ENCODE measurements at regions not wholly inside any gene's neighbourhood (a gene's known extent, or its start where the extent isn't known, plus 50 kb on each side); places are given as distances from the start of the nearest gene placed in this dataset.

GRCh38 chr2:57097855-57098254 is 914.1 kb downstream of the CCDC85A start:
- no peak for ATAC-seq
- no peak for TF ChIP-seq ZC3H10 (CRISPR knock-in tag; IDR thresholded peaks at IDR 0.05)
- TF ChIP-seq RARB (CRISPR knock-in tag; IDR thresholded peaks at IDR 0.05), result no peak
- TF ChIP-seq OSR1 (CRISPR knock-in tag; IDR thresholded peaks at IDR 0.05), result no peak
- TF ChIP-seq TSHZ2 (CRISPR knock-in tag; IDR thresholded peaks at IDR 0.05), result no peak
- TF ChIP-seq ESRRG (CRISPR knock-in tag; IDR thresholded peaks at IDR 0.05), result no peak
- TF ChIP-seq ZNF565 (CRISPR knock-in tag; conservative IDR thresholded peaks at IDR 0.05; ENCODE audit: low read depth), result no peak
- TF ChIP-seq CSDC2 (CRISPR knock-in tag; IDR thresholded peaks at IDR 0.05), result no peak
- TF ChIP-seq SNAI2 (CRISPR knock-in tag; IDR thresholded peaks at IDR 0.05), result no peak
- TF ChIP-seq ZFP3 (CRISPR knock-in tag; IDR thresholded peaks at IDR 0.05), result no peak
- no peak for TF ChIP-seq ZNF8 (CRISPR knock-in tag; IDR thresholded peaks at IDR 0.05)
- TF ChIP-seq TOX (CRISPR knock-in tag; IDR thresholded peaks at IDR 0.05; ENCODE audit: borderline replicate concordance), result no peak
- TF ChIP-seq PATZ1 (CRISPR knock-in tag; IDR thresholded peaks at IDR 0.05; ENCODE audit: borderline replicate concordance), result no peak
- TF ChIP-seq PPARA (CRISPR knock-in tag; IDR thresholded peaks at IDR 0.05; ENCODE audit: borderline replicate concordance), result no peak

- no peak for TF ChIP-seq ARNTL (CRISPR knock-in tag; IDR thresholded peaks at IDR 0.05; ENCODE audit: borderline replicate concordance, low read depth)
- TF ChIP-seq PATZ1 (CRISPR knock-in tag; IDR thresholded peaks at IDR 0.05; ENCODE audit: borderline replicate concordance), result no peak
- TF ChIP-seq TCF4 (CRISPR knock-in tag; IDR thresholded peaks at IDR 0.05; ENCODE audit: borderline replicate concordance), result no peak
- no peak for TF ChIP-seq CSDC2 (CRISPR knock-in tag; IDR thresholded peaks at IDR 0.05)
- no peak for TF ChIP-seq SNAI2 (CRISPR knock-in tag; IDR thresholded peaks at IDR 0.05)
- no peak for TF ChIP-seq ZNF565 (CRISPR knock-in tag; conservative IDR thresholded peaks at IDR 0.05; ENCODE audit: low read depth)
- TF ChIP-seq POU6F1 (CRISPR knock-in tag; IDR thresholded peaks at IDR 0.05; ENCODE audit: borderline replicate concordance, low read depth), result no peak
- TF ChIP-seq ESRRG (CRISPR knock-in tag; IDR thresholded peaks at IDR 0.05), result no peak
- no peak for ATAC-seq
Measured at GRCh38 chr2:57100436-57100835, 916.6 kb downstream of the CCDC85A start.

- TF ChIP-seq ISL1 (CRISPR knock-in tag; IDR thresholded peaks at IDR 0.05), result no peak
- no peak for TF ChIP-seq CREB5 (CRISPR knock-in tag; IDR thresholded peaks at IDR 0.05; ENCODE audit: low read depth)
- no peak for TF ChIP-seq ESRRG (CRISPR knock-in tag; IDR thresholded peaks at IDR 0.05)
- no peak for TF ChIP-seq POU6F1 (CRISPR knock-in tag; IDR thresholded peaks at IDR 0.05; ENCODE audit: borderline replicate concordance, low read depth)
- TF ChIP-seq SNAI2 (CRISPR knock-in tag; IDR thresholded peaks at IDR 0.05), result no peak
- TF ChIP-seq CSDC2 (CRISPR knock-in tag; IDR thresholded peaks at IDR 0.05), result no peak
- no peak for TF ChIP-seq ZFP30 (CRISPR knock-in tag; IDR thresholded peaks at IDR 0.05)
- TF ChIP-seq ZNF565 (CRISPR knock-in tag; conservative IDR thresholded peaks at IDR 0.05; ENCODE audit: low read depth), result no peak
- no peak for TF ChIP-seq ARNTL (CRISPR knock-in tag; IDR thresholded peaks at IDR 0.05; ENCODE audit: borderline replicate concordance, low read depth)
- TF ChIP-seq ZNF8 (CRISPR knock-in tag; IDR thresholded peaks at IDR 0.05), result no peak
- ATAC-seq, result no peak
Measured at GRCh38 chr2:57105694-57106093, 921.9 kb downstream of the CCDC85A start.

Data from SK-N-SH treated with all-trans-retinoic acid at 6 μM for 48 hours (cell line).